Endothelial cell (in vitro differentiated cells): ENCODE measurements at regions not wholly inside any gene's neighbourhood (a gene's known extent, or its start where the extent isn't known, plus 50 kb on each side); places are given as distances from the start of the nearest gene placed in this dataset.

ENCODE experiments used
- DNase-seq: peaks from one replicate; pipeline ENCODE4 v3.0.0; 2021; ENCODE audit warnings: low spot score
- H3K27ac Mint-ChIP-seq: one replicate; pipeline ENCODE4 v1.8.0; 2021; ENCODE audit warnings: mixed read lengths, inconsistent platforms; ENCODE audit not compliant: unreplicated experiment
- H3K27me3 Mint-ChIP-seq: one replicate; pipeline ENCODE4 v1.8.0; 2021; ENCODE audit warnings: mild to moderate bottlenecking, moderate library complexity, mixed read lengths, inconsistent platforms; ENCODE audit not compliant: unreplicated experiment
- H3K36me3 Mint-ChIP-seq: one replicate; pipeline ENCODE4 v1.8.0; 2021; ENCODE audit warnings: mild to moderate bottlenecking, low read depth, mixed read lengths, inconsistent platforms; ENCODE audit not compliant: unreplicated experiment
- H3K4me1 Mint-ChIP-seq: one replicate; pipeline ENCODE4 v1.8.0; 2021; ENCODE audit warnings: mild to moderate bottlenecking, mixed read lengths, inconsistent platforms; ENCODE audit not compliant: unreplicated experiment
- H3K4me3 Mint-ChIP-seq: one replicate; pipeline ENCODE4 v1.8.0; 2021; ENCODE audit warnings: mild to moderate bottlenecking, mixed read lengths, inconsistent platforms; ENCODE audit not compliant: unreplicated experiment
- H3K9me3 Mint-ChIP-seq: one replicate; pipeline ENCODE4 v1.8.0; 2021; ENCODE audit warnings: mixed read lengths, inconsistent platforms; ENCODE audit not compliant: unreplicated experiment
- CTCF ChIP-seq: fragments of 200-600 bp; sonication (generic); IDR thresholded peaks from one replicate; pipeline ENCODE4 v1.5.0; 2021; ENCODE audit warnings: antibody characterized with exemption; ENCODE audit not compliant: unreplicated experiment

- Mint-ChIP-seq H3K36me3 (no peaks in the 10 kb centered on the region), H3K4me3 (no peak overlapping the region), H3K27me3 (no peaks in the 10 kb centered on the region), H3K27ac (no peak overlapping the region), H3K9me3 (no peaks in the 10 kb centered on the region), H3K4me1 (no peaks in the 10 kb centered on the region)
- TF ChIP-seq CTCF, result no peak
- DNase-seq, result no peak
Measured at GRCh38 chr5:30592833-30593232, 600.7 kb upstream of the CDH6 start.

GRCh38 chr5:30581198-30581935 is 612.1 kb upstream of the CDH6 start:
- Mint-ChIP-seq H3K36me3 (no peaks in the 10 kb centered on the region), H3K4me3 (no peak overlapping the region), H3K27me3 (no peaks in the 10 kb centered on the region), H3K4me1 (no peaks in the 10 kb centered on the region), H3K9me3 (no peaks in the 10 kb centered on the region), H3K27ac (no peak overlapping the region)
- TF ChIP-seq CTCF, result no peak
- DNase-seq, result no peak

GRCh38 chr5:30574761-30575160 is 618.7 kb upstream of the CDH6 start:
- H3K27me3 Mint-ChIP-seq, result peaks cover 2% of the 10 kb centered on the region
- DNase-seq, result no peak
- H3K36me3 Mint-ChIP-seq, result no peaks in the 10 kb centered on the region
- H3K4me3 Mint-ChIP-seq, result no peak overlapping the region
- TF ChIP-seq CTCF, result no peak
- H3K9me3 Mint-ChIP-seq, result no peaks in the 10 kb centered on the region
- H3K4me1 Mint-ChIP-seq, result no peaks in the 10 kb centered on the region
- H3K27ac Mint-ChIP-seq, result no peak overlapping the region

- no peak for DNase-seq
- no peak overlapping the region for H3K4me3 Mint-ChIP-seq
- no peaks in the 10 kb centered on the region for H3K4me1 Mint-ChIP-seq
- peaks cover 2% of the 10 kb centered on the region for H3K27me3 Mint-ChIP-seq
- no peaks in the 10 kb centered on the region for H3K36me3 Mint-ChIP-seq
- TF ChIP-seq CTCF, result no peak
- H3K9me3 Mint-ChIP-seq, result no peaks in the 10 kb centered on the region
- H3K27ac Mint-ChIP-seq, result no peak overlapping the region
Measured at GRCh38 chr5:30572279-30572678, 621.2 kb upstream of the CDH6 start.

GRCh38 chr5:30561771-30562170 is 631.7 kb upstream of the CDH6 start:
- Mint-ChIP-seq H3K4me1 (no peaks in the 10 kb centered on the region), H3K27me3 (no peaks in the 10 kb centered on the region), H3K4me3 (no peak overlapping the region), H3K36me3 (no peaks in the 10 kb centered on the region), H3K27ac (no peak overlapping the region), H3K9me3 (no peaks in the 10 kb centered on the region)
- DNase-seq, result no peak
- TF ChIP-seq CTCF, result no peak
